ENCODE measurements at regions not wholly inside any gene's neighbourhood (a gene's known extent, or its start where the extent isn't known, plus 50 kb on each side); places are given as distances from the start of the nearest gene placed in this dataset.
A peak's percentile ranks its signal among the peaks of the same experiment; 100 is the strongest.
"Not testable (repeated sequence)": the region's sequence is repeated elsewhere in the genome, so short reads cannot be mapped to it uniquely, and the experiment has no call there.

DNA sequence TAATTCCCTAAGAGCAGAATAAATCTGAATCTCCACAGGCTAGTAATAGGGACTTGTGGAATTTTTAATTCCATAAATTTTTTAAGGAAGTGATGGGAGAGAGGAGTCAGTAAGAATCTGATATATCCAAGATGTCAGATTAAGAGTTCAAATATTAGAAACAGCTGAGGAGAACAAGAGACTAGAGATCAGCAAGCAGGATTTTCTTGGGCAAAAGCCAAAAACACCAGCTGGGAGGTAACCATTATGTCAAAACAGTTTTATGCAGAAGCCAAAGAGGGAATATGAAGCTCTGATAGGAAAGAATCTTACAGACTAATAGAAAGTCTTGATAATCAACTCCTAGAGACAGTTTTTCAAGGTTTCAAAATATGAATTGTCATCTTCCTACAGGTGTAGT, 72.2 kb upstream of the RBPJ start:
- peak; percentile 22 for DNase-seq (ENCODE audit: low spot score)

DNA sequence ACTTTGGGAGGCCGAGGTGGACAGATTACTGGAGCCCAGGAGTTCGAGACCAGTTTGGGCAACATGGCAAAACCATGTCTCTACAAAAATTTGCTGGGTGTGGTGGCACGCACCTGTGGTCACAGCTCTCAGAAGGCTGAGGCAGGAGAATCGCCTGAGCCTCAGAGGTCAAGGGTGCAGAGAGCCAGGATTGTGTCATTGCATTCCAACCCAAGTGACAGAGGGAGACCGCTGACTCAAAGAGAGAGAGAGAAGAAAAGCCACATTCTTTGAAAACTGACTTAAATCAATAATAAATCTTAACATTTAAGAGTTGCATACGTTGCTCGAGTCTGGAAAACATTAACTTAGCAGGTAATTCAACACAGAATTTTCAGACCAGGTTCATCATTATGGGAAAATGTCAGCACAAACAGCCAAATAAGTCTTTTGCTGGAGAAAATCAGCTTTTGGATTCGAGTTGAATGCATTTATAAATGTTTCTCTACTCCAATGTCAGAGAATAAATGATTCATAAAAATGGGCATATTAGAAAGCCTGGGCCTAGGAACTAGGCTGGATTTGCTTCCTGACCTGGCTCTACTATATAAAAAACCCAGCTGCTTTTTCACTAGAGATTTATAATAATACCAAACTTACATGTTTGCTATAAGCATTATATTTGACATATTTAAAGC, 68.3 kb upstream of the RBPJ start:
- no peak for DNase-seq (ENCODE audit: low spot score)

DNA sequence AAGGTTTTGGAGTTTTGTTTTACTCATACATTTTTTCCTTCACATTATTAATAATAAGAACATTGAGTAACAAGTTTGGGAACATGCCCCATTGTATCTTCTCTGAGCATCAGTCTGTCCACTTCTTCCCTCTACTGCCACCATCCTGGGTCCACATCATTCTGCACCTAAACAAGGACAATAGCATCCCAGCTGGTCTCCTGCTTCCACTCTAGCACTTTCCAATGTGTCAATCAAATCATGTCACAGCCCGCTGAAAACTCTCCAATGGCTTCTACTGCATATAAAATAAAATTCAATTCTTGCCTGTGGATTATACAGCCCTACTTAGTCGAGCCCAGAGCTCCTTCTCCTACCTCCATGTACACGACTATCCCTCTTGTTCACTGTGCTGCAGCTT, 66.8 kb upstream of the RBPJ start:
- no peak for DNase-seq (ENCODE audit: low spot score)

DNA sequence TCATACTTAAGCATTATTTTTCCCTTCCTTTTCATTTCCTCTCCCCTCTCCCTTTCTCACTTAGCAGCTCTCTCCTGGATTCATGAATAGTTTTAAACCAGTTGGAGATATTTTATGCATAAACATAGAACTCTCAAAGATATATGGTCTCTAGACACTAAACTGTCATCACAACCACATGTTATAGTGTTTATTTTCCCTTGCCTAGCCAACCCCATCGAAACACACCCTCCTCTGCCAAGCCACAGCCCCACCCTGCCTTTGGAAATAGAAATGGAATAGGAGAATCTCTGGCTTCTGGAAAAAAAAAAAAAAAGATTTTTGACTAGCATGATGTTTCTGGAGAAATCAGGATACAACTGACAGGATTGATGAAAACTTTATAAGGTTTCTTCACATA, 64.8 kb upstream of the RBPJ start:
- DNase-seq (ENCODE audit: low spot score): no peak

DNA sequence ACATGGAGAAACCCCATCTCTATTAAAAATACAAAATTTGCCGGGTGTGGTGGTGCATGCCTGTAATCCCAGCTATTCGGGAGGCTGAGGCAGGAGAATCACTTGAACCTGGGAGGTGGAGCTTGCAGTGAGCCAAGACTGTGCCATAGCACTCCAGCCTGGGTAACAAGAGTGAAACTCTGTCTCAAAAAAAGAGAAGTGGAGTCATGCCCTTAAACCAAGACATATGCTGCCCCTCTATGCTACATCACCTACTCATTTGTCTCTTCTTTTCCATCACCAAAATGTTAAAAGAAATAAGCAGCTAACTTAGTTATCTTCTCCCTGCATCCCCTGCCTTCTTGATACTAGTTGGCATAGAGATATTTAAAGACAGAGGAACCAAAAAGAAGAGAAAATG, 63.4 kb upstream of the RBPJ start:
- not testable (repeated sequence) for DNase-seq (ENCODE audit: low spot score)

DNA sequence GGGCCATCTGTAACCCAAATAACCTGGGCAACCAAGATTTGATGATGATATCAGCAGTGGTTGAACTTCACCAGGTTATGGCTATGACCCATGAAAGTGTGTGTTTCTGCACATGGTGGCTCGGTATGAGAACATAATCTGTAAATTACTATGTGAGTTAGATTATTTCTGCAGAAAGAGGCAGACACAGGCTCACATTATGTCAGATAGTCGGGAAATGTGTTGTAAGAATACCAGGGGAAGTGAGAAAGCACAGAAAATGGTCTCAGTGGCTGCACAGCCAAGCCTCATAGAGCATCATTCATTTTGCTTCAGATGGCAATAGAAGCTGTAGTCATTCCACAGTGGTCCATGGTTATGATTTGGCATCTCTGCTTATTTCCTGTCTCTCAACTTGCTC, 63.0 kb upstream of the RBPJ start:
- DNase-seq (ENCODE audit: low spot score): no peak

DNA sequence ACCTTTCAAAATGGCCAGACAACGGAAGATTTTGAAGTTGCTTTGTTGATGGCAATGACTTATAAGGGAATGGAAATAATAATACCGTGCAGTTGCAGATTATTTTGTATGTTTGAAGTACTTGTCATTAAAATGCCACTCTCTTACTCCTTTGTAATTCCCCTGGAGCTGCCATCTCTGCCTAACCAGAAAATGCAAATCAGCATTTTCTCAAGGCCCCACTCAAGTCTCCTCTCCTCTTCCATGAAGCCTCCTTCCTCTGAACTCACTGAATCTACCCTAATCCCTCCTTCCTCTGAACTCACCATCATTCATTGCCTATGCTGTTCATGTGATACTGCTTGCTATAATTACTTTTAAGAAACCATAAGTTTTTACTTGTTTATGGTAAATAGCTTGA, 60.2 kb upstream of the RBPJ start:
- DNase-seq (ENCODE audit: low spot score): no peak

- no peak for DNase-seq (ENCODE audit: low spot score)
Measured at GRCh38 chr4:26261405-26261804, 59.4 kb upstream of the RBPJ start.

DNA sequence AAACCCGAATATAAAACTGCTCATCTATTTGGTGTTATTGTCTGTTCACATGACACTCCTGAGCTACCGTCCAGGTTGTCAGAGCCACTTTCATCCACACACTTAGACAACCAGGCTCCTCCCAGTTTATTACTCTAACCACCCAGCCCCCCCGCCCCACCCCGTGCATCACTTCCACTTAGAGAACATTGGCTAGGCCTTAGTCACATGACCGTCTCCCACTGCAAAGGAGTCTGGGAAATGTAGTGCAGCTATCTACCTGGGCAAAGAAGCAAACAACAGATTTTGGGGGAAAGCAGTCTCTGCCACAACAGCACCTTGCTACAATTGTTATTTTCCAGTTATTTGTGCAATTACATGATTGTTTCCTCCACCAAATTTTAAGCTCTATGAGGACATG, 57.6 kb upstream of the RBPJ start:
- no peak for DNase-seq (ENCODE audit: low spot score)

DNA sequence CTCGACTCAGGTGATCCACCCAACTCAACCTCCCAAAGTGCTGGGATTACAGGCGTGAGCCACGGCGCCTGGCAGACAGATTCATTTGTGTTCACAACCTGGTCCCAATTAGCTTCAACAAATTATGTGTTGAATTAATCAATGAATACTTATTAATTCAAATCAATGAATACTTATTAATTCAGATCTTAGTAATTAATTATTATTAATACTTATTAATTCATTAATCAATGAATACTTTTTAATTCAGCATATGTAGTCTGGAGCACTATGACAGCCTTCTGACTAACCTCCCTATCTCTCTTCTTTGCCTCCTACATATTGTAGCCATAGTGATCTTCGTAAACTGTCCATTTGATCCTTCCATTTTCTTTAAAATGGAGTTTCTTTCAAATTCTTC, 56.7 kb upstream of the RBPJ start:
- no peak for DNase-seq (ENCODE audit: low spot score)

DNA sequence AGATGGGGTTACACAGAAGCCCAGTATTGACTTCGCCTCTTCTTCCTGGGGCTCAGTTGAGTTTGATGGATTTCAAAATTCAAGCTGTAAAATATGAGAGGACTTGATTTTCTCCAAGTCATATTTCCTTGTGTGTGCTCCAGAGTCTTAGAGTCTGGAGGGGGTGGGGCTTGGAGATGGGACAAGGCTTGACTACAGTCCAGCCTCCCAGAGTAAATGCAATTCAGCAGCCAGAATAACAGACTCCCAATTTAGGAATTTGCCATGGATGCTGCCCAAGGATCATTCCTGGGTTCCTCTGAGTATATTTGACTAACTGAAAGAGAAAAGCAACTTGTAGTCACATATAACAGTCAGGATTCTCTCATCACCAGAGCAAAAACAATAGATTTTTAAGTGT, 53.7 kb upstream of the RBPJ start:
- DNase-seq (ENCODE audit: low spot score): no peak

- DNase-seq (ENCODE audit: low spot score): no peak
Measured at GRCh38 chr4:26268246-26268645, 52.6 kb upstream of the RBPJ start.

DNA sequence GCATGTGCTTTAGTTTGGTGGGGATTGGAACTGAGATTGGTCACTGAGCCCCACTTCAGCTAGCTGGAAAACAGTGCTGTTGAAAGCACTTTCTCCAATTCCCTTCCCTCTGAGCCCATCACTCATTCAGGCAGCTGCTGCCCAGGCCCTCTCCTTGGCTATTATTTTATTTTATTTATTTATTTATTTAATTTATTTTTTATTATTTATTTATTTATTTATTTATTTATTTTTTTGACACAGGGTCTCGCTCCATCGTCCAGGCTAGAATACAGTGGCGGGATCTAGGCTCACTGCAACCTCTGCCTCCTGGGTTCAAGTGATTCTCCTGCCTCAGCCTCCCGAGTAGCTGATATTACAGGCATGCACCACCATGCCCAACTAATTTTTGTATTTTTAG, 51.8 kb upstream of the RBPJ start:
- no peak for DNase-seq (ENCODE audit: low spot score)

Measured in pons (tissue), 1 donor.